ENCODE measurements at regions not wholly inside any gene's neighbourhood (a gene's known extent, or its start where the extent isn't known, plus 50 kb on each side); places are given as distances from the start of the nearest gene placed in this dataset.
A peak's percentile ranks its signal among the peaks of the same experiment; 100 is the strongest.
"Not testable (repeated sequence)": the region's sequence is repeated elsewhere in the genome, so short reads cannot be mapped to it uniquely, and the experiment has no call there.

DNA sequence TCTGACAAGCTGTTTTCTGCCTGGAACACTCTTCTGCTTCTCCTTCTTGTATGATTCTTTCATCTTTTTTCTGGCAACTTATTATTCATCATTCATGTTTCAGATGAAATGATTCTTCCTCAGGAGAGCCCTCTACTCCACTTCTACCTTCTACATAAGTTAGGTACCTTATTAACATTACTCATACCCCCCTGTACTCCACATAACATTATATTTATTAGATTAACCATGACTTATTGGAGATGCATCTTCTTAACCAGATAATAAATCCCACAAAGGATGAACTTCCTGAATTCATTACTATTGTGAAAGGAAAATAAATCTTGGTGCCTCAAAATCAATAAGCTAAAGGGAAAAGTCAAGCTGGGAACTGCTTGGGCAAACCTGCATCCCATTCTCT, 1636.5 kb upstream of the FLRT2 start:
- no peak for DNase-seq

DNA sequence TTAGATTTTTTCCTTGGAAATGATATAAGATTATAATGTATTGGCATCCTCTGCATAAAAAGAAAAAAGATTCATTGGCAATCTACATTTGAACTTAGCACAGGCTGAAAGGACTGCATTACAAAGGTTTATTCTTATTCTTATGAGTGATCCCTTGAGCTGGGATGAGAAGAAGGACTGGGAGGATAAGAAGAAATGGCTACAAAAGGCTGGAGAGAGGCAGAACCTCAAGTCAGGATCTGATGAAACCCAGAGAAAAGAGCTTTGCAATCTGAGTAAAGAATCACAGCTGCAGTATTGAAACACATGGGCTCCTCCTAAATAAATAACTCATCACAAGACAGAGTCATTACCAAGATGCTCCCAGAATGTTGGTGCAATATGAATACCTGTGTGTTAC, 1635.4 kb upstream of the FLRT2 start:
- no peak for DNase-seq

DNA sequence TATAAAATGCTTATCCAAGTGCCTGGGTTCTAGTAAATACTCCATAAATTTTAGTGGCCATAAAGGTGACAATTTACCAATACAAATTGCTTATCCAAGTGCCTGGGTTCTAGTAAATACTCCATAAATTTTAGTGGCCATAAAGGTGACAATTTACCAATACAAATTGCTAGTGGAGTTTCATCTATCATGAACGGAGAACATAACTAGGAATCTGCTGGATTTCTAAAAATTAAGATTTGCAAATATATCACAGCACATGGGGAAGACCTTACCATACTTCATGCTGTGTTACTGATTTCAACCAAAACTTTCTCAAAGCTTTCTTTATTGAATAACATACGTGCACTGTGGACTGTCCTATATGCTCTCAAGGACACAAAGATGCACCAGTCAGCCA, 1631.4 kb upstream of the FLRT2 start:
- DNase-seq = not testable (repeated sequence)

DNA sequence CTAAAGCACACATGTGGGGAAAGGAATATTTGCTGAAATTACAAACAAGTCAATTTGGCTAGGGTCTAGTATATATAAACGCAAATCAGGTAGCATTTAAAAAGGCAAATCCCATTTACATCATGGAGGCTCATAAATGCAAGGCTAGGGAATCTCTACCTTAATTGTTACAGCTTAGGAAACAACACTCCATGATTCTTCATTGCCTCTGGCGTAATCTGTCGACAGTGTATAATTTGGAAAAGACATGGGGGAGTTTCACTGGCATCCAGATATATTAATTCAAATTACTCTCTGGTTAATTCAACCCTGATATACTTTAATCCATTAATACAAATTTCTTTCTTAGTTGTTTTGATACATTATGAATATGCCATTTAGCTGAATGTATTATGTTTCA, 1630.2 kb upstream of the FLRT2 start:
- no peak for DNase-seq

DNA sequence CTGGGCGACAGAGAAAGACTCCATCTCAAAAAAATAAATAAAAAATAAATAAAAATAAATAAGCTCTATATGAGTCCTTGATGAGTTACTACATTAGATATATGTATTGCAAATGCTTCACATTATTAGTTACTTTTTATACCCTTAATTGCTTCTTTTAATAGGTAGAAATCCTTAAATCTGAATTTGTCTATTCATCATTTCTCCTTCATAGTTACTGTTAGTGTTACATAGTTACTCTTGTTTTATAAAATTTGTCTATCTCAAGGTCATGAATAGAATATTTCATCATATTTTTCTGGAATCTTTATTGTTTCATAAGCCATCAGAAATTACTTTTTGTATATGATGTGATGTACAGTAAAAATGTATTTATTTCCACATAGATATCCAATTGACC, 1624.8 kb upstream of the FLRT2 start:
- DNase-seq = no peak

DNA sequence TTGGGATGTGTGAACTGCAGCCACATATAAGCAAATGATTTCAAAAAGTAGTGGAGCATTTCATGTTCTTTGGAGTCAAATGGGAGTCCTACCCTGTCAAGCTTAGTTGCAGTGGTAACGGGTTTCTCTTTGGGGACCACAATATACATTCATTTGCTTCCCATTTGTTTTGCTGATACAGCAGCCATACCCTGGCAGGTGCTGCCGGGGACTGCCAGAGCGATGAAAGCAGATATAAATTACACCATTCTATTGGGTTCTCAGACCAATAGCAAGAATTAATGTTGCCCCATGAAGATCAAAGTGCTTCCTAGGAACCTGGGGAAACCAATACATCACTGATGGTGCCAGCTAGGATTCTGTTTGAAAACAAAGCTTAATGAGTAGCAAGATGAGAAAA, 1621.5 kb upstream of the FLRT2 start:
- no peak for DNase-seq

DNA sequence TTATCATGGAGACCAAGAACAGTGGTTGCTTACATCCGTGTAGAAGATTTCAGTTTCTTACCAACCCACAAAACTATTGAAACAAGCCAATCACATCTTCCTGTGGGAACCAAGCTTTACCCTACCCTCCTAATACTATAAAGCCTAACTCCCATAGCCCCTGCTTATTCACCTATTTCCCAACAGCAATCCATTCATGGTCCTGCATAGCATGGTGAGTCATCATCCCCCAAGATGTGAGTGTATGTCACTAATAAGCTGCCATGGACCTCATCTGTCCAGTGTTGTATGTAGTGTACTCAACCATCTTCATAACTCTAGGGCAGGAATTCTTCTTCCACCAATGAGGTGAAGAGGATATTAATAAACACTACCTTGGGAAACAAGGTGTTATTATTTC, 1620.4 kb upstream of the FLRT2 start:
- no peak for DNase-seq

DNA sequence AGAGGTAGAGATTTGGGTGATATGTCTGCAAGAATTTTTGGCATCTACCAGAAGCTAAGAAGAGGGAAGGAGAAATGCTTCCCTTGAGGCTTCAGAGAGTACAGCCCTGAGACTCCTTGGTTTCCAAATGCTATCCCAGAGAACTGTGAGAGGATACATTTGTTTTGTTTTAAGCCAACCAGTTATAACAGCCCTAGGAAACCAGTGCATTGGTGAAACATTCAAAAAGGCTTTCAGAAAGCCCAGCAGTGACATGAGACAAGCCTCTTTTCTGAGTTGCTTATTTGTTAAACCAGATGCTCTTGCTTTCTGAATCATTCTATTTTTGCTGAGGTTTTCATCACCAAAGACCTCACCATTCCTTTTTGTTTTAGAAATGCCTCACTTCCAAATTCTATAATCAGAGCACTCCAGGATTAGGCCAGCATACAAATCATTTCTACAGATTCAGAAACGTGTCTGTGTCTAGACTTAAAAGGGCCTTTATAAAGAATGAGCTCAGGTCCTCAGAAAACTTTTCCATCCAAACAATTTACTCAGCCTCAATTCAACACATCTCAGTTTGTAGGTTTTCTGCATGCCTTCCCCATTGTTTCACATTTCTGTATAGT, 1617.8 kb upstream of the FLRT2 start:
- DNase-seq = no peak

DNA sequence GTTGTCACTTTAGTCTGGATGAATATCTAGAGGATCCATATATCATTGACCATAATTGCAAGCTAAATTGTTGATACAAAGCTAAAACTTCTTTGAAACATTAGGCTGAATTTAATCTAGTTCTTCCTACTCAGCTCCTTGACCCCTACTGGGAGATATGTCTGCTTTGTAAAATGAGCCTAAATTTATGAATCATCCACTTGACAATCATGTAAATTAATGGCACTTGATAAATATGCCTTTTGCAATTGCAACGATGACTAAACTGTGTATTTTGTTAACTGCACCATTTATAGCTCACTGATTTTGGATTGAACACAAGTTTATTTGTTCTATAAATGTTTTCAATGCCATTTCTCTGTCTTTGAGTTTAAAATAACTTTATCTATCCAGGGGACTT, 1616.5 kb upstream of the FLRT2 start:
- DNase-seq = no peak

DNA sequence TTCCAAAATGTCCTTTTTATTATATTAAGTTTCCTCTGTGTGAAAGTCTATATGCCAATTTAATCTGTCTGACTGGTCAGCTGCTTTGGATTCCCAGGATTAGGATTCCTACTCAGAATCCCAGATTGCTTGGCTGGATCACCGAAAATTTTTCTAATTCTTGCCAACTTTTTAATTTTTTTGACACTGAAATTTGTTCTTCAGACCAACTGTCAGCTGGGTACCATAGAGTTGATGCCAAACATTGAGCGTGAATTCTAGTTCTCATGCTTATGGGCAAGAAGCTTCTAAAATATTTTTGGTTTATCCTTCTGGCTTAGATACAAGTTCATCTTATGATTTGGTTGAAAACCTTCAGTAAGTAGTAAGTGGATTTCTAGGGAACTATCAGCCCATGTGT, 1611.4 kb upstream of the FLRT2 start:
- no peak for DNase-seq

DNA sequence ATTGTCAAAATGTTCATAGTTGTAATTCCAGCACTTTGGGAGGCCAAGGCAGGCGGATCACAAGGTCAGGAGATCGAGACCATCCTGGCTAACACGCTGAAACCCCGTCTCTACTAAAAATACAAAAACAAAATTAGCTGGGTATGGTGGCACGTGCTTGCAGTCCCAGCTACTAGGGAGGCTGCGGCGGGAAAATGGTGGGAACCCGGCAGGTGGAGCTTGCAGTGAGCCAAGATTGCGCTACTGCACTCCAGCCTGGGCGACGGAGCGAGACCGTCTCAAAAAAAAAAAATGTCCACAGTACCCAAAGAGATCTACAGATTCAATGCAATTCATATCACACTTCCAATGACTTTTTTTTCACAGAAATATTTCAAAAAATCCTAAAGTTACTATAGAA, 1610.3 kb upstream of the FLRT2 start:
- not testable (repeated sequence) for DNase-seq

DNA sequence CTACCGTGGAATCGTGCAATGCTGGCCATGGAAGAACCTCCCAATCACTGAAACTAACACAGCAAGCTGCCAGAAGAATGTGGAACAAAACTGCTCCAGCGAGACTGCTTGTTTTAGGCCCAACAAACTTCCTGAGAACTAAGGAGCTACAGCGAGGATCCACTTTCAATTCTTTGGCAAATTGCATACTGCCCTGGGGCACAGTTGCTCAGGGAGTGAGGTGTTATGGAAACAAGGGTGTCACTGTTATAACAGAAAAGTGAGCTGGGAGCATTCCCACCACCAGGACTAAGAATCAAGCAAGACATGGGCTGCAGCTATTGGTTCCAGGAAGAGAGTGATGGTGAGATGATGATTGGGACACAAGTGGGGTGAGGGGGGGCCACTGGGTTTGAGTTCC, 1606.1 kb upstream of the FLRT2 start:
- no peak for DNase-seq

DNA sequence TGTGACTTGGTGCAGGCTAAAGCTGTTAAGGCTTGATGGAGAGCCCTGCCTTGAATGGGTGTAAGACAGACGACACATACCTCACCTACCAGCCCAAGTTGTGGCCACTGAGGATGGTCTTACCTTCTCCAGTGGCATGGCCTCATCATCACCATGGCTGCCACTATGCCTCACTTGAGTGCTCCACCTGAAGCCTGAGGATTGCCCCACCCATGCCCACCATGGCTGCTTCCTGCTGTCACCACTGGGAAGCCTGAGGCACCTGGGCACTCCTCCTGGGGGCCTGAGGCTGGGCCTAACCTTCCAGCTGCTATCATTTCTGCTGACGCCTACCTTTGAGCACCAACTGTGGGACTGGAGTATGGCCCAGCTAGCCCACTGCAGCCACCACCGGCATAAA, 1605.7 kb upstream of the FLRT2 start:
- DNase-seq = no peak

DNA sequence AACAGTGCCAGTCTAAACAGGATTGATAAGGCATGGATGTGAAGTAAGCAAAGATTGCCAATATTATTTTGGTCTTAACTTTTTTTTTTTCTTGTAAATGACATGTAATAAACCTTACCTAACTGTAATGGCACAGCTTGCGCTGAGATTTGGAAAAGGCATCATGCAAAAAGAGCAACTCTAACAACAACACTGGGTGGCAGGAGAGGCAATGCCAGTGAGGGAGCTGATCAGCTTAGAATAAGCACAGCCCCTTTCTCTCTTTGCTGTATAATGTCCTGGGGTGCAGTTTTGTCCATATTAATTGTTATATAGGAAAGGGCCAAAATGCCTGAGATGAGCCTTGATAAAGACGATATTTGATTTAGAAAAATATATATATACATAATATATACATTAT, 1589.7 kb upstream of the FLRT2 start:
- DNase-seq = no peak

DNA sequence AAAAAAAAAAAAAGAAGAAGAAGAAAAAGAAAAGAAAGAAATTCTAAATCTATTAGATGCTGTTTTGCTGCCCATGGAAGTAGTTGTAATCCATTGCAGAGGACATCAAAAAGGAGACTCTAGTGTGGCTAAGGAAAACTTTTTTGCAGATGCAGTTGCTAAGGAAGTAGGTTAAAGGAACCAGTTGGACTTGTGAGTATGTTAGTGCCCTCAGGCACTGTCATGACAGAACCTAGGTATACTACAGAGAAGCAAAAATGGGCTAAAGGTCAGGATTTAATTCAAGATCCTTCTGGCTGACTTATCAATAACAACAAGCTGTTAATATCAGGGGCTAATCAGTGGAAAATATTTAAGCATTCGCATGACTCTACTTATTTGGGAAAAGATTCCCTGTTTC, 1571.6 kb upstream of the FLRT2 start:
- DNase-seq = no peak

DNA sequence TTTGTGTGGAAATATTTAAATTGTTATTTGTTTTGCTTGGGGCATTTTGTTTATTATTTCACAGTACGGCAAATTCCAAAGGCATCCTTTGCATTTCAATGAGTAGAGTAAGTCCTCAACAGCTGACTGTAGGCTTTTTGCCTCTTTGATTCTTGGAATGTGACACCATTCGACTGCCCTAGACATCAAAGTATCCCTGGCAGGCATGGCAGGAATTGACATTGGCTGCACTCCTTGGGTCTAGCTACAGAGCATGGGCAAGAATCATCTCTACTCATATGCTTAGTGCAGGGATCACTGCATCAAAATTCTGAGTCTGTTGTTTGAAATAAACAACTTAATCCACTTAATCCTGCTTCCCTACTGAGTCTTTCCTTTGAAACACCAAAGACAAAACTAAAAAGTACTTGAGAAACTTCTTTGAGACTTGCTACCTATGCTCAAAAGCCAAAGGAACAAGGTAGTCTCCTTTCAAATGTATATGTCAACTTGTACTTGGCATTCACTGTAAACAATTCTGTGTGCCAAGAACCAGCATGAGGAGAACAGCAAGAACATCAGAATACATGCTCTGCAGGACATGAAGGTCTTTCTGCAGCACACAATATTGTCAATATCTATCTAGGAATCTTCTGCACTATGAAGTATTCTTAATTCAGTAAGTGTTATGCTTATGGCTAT, 1569.0 kb upstream of the FLRT2 start:
- DNase-seq = no peak

DNA sequence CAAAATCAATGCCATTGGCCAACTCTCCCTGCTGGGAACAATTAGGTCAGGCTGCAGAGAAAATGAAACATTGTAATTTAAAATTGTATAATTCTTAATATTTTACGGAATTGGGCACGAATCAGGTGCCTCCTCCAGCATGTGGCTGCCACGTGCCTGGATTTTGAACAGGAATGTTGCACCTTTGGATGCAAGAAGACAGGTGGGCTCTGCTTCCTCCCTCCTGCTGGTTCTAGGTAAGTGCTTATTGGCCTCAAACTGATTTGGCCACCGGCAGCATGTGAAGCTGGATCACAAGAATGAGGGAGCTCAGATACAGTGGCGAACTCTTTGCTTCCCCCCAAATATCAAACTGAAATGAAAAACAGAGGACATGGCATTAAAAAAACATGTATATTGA, 1559.9 kb upstream of the FLRT2 start:
- no peak for DNase-seq

DNA sequence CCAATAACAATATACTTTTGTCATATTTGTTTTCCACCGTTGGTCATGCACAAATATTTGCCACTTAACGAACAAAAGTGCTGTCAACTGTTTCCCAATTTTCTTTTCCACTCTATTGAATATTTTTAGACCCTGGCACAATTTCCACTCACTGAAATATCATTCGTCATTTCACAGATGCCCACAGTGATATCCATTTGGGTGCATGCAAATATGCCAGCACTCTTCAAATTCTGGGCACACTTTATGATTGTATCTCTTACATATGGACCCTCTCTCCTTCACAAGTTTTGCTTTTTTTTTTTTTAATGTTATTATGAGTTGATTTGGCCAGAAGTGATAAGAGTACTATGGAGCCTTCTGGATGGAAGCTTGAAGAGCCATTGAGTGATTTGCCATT, 1557.3 kb upstream of the FLRT2 start:
- DNase-seq = no peak

DNA sequence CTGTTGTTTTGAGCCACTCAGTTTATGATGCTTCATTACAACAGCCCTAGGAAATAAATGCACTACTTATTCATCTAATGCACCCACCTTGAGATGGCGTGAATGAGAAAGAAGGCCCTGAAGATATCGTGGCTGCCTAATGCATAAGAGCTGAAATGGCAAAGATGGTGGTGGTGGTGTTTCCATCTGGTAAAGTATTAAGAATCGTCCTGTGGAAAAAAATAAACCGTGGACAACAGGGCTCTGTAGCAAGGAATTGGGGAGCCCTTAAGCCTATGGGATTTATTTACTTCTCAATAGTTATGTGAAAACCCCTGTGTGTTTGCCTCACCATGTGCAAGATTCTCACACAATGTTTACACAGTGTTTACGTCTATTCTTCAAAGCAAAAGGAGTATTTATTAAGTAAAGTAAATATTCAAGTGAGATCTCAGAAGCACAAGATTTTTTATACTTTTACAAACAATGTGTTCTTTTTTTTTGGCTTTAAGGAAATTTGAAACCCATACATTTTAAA, 1555.2 kb upstream of the FLRT2 start:
- no peak for DNase-seq

DNA sequence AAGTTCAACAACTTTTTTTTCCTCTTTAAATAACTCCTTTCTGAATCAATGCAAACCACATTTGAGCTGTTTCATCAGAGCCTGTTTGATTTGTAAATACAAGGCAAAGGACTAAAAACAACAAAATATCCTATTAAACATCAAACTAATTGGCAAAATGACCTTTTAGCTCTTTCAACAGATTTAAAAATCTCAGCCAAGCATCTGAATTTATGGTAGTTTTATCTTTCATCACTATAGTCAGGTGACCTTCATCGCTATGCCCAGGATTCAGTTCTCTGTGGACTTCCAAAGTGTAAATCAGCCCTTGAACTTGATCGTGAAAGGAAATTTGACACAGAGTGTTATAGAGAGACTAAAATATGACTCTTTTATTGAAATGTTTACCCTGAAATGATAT, 1554.5 kb upstream of the FLRT2 start:
- no peak for DNase-seq

DNA sequence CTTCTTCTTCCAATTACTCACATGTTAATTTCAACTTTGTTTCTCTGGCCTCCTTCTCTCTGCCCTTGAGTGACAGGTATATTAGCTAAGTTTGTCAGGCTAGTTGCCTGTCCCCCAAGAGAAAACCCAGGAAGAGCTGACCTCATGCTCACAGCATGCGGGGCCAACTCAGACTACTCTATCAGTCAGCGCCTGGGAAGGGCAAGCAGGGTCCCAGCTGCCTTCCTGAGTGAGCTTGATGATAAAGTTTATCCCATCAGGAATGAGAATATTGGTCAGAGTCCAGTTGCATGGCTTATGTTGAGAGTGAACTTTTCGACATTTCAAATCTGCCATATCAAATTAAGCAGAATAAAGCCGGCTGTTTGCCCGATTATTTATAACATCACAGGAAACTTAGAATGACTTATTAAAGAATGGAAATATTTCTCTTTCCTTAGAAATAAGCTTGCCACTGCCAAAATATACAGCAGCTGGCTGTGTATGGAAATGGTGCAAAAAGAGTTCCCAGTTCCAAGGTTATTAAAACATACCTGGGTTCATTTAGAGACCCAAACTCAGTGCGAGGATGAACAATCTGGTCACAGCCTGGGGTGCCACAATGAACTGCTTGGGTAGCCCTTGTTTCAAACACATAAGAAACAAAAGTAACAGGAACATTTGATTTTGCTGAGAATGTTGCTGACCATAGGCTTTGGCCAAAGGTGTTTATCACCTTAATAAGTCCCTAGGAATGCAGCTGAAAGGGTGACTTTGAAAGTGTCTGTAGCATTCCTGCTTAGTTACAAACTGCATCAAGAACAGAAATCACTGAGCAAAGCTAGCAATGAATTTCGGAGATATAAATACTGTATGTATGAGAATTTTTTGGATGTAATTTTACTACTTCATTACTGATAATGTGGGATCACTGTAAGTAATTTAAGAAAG, 1553.8 kb upstream of the FLRT2 start:
- DNase-seq = peak; percentile 31

DNA sequence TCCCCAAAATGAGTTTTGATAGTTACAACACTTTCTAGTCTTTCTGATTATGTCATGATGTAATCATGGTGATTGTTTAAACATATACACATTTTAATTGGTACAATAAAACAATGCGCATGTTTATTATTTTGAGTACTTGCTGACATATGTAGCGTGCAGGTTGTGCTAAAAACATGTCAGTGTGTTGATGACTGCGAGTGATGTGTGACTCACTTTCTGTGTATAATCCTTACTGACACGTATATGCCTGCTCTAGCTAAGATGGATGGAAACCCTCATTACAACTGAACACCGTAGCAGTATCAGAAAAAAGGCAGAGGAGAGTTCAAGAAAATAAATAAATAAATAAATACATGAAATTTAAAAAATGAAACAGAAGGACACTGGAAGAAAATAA, 1552.4 kb upstream of the FLRT2 start:
- DNase-seq = no peak

DNA sequence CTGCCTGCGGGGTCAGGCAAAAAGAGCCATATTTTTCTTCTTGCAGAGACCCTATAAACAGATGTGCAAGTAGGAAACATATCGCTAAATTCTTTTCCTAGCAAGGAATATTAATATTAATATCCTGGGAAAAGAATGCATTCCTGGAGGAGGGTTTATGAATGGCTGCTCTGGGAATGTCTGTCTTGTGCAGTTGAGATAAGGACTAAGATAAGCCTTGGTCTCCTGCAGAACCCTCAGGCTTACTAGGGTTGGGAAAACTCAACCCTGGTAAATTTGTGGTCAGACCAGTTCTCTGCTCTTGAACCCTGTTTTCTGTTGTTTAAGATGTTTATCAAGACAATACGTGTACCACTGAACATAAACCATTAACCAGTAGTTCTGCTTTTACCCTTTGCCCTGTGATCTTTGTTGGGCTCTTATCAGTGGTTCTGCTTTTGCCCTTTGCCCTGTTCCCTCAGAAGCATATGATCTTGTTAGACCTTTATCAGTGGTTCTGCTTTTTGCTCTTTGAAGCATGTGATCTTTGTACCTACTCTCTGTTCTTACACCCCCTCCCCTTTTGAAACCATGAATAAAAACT, 1548.2 kb upstream of the FLRT2 start:
- DNase-seq = not testable (repeated sequence)

Data from left hindlimb (tissue), 1 donor.